ENCODE measurements at regions not wholly inside any gene's neighbourhood (a gene's known extent, or its start where the extent isn't known, plus 50 kb on each side); places are given as distances from the start of the nearest gene placed in this dataset.

DNA sequence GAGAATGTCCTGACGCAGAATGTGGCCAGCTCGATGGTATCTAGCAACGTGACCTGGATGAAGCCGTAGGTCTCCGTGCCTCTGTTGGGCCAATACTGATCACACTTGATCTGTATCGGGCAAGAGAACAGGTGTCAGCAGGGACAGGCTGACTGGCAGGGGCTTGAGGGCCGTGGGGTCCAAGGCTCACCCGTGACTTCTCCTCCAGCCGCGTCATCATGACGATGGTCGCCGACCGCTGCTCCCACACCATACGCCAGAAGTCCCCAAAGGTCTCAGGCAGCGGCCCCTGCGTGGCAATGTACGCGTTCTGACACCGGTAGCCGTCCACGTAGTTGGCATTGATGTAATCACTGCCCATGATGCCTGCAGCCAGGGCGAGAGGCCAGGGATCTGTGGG, 126.2 kb downstream of the PTPRS start:
- DNase-seq: no peak
- no peak overlapping the region for H2BK20ac ChIP-seq (ENCODE audit: low read depth, low read length, poor library complexity, severe bottlenecking)
- no peak overlapping the region for H2BK120ac ChIP-seq (ENCODE audit: low read depth, low read length, poor library complexity, severe bottlenecking)
- no peaks in the 10 kb centered on the region for H3K9me3 ChIP-seq (ENCODE audit: control insufficient read depth, low read depth, low read length)
- no peak overlapping the region for H2BK5ac ChIP-seq (ENCODE audit: insufficient read length, low read length)
- Mint-ChIP-seq H3K27me3 (ENCODE audit: low read depth) (no peaks in the 10 kb centered on the region), H3K4me1 (no peaks in the 10 kb centered on the region; a peak in 1 of 4 replicates), H3K4me3 (no peak overlapping the region), H3K36me3 (ENCODE audit: insufficient read depth in 1 of 3, low read depth in 3 of 3) (peaks cover 0 to 66% (median 33%) of the 10 kb centered on the region in 3 experiments; a peak in 6 of 7 replicates), H3K27ac (no peak overlapping the region), H3K9me3 (peaks cover 0 to 6% of the 10 kb centered on the region in 2 experiments; a peak in 3 of 5 replicates)
- H3K4me2 ChIP-seq (ENCODE audit: insufficient read depth, insufficient read length, low read length): no peak overlapping the region
- peaks cover 3% of the 10 kb centered on the region for H4K20me1 ChIP-seq (ENCODE audit: control insufficient read depth, insufficient read depth, insufficient read length)
- H2AFZ ChIP-seq (ENCODE audit: low read length): no peak overlapping the region
- H3K14ac ChIP-seq (ENCODE audit: insufficient read depth, low read length): no peak overlapping the region
- no peak overlapping the region for H3K23ac ChIP-seq (ENCODE audit: insufficient read length, low read depth, low read length)
- TF ChIP-seq, protein P1, sequence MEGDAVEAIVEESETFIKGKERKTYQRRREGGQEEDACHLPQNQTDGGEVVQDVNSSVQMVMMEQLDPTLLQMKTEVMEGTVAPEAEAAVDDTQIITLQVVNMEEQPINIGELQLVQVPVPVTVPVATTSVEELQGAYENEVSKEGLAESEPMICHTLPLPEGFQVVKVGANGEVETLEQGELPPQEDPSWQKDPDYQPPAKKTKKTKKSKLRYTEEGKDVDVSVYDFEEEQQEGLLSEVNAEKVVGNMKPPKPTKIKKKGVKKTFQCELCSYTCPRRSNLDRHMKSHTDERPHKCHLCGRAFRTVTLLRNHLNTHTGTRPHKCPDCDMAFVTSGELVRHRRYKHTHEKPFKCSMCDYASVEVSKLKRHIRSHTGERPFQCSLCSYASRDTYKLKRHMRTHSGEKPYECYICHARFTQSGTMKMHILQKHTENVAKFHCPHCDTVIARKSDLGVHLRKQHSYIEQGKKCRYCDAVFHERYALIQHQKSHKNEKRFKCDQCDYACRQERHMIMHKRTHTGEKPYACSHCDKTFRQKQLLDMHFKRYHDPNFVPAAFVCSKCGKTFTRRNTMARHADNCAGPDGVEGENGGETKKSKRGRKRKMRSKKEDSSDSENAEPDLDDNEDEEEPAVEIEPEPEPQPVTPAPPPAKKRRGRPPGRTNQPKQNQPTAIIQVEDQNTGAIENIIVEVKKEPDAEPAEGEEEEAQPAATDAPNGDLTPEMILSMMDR (conservative IDR thresholded peaks at IDR 0.05): no peak
- H4K8ac ChIP-seq (replicated peaks; ENCODE audit: insufficient read length, low read depth, low read length): no peak overlapping the region
- no peak overlapping the region for H3K27ac ChIP-seq (ENCODE audit: insufficient read length, low read depth, low read length)
- no peaks in the 10 kb centered on the region for H3K27me3 ChIP-seq (ENCODE audit: insufficient read depth, low read length)
- no peak overlapping the region for H3K18ac ChIP-seq (ENCODE audit: insufficient read length, low read depth, low read length)
- no peak overlapping the region for H2BK15ac ChIP-seq (ENCODE audit: low read depth, low read length)
- H3K4ac ChIP-seq (ENCODE audit: low read depth, low read length): no peak overlapping the region
- H2AK5ac ChIP-seq (ENCODE audit: insufficient read length, low read length): no peak overlapping the region
- peaks cover 4% of the 10 kb centered on the region for H3K23me2 ChIP-seq (ENCODE audit: insufficient read length, low read depth, low read length, poor library complexity, severe bottlenecking)
- H3K79me2 ChIP-seq (ENCODE audit: insufficient read depth, low read length): no peaks in the 10 kb centered on the region
- no peaks in the 10 kb centered on the region for H3K79me1 ChIP-seq (ENCODE audit: insufficient read depth, low read depth, low read length, poor library complexity, severe bottlenecking)
- H4K5ac ChIP-seq (ENCODE audit: insufficient read length, low read depth, low read length): no peak overlapping the region
- H4K91ac ChIP-seq (ENCODE audit: insufficient read length, low read depth, low read length): no peak overlapping the region
- no peak overlapping the region for H3T11ph ChIP-seq (ENCODE audit: low read length)
- H3K56ac ChIP-seq (ENCODE audit: insufficient read length, low read depth, low read length): no peak overlapping the region
- no peaks in the 10 kb centered on the region for H3K4me1 ChIP-seq (ENCODE audit: insufficient read depth, low read length)
- H3K9ac ChIP-seq (ENCODE audit: extremely low read depth, insufficient read length, low read length): no peak overlapping the region
- H2BK12ac ChIP-seq (ENCODE audit: insufficient read length, low read depth, low read length): no peak overlapping the region
- no CpG with 5 or more reads among the region's 23 CpGs for WGBS (ENCODE audit: extremely low coverage, insufficient read length, low lambda C conversion rate)
